Gastroesophageal sphincter (tissue), 4 donors: ENCODE measurements at regions not wholly inside any gene's neighbourhood (a gene's known extent, or its start where the extent isn't known, plus 50 kb on each side); places are given as distances from the start of the nearest gene placed in this dataset.

Experiments
- ATAC-seq: fragments of 150-250 bp; one replicate; pipeline ENCODE4 v1.9.1; 2016; ENCODE audit warnings: mild to moderate bottlenecking, moderate library complexity
- H3K27ac ChIP-seq, 4 donors: fragments of 200-600 bp; sonication (generic) in 3 of 4; 1 replicate in 3 of 4; 2 replicates in 1 of 4; pipeline ENCODE4 v1.5.1; 2016 to 2019
- H3K27me3 ChIP-seq: fragments of 200-600 bp; sonication (generic); one replicate; pipeline ENCODE4 v1.5.1; 2019
- H3K36me3 ChIP-seq, 2 donors: fragments of 200-600 bp; sonication (generic); one replicate each; pipeline ENCODE4 v1.5.1; 2019; ENCODE audit warnings: control low read depth in 1 of 2
- H3K4me1 ChIP-seq, 3 donors: fragments of 200-600 bp; sonication (generic); 1 replicate in 2 of 3; 2 replicates in 1 of 3; pipeline ENCODE4 v1.5.1; 2016 to 2019; ENCODE audit warnings: control low read depth in 2 of 3
- H3K4me3 ChIP-seq, 2 donors: fragments of 200-600 bp; sonication (generic); one replicate each; pipeline ENCODE4 v1.5.1; 2019; ENCODE audit warnings: mild to moderate bottlenecking in 1 of 2, moderate library complexity in 1 of 2
- H3K9me3 ChIP-seq, 3 donors: fragments of 200-600 bp; sonication (generic); one replicate each; pipeline ENCODE4 v1.5.1; 2017 to 2019; ENCODE audit warnings: control low read depth in 2 of 3
- CTCF ChIP-seq, 4 experiments: fragments of 200-600 bp in 2 of 4; fragments of 450-650 bp in 2 of 4; sonication (generic) in 1 of 4; IDR thresholded peaks; one replicate each; pipeline ENCODE4 v1.5.1; 2017 to 2019; ENCODE audit warnings: antibody characterized with exemption in 4 of 4, mild to moderate bottlenecking in 2 of 4, moderate library complexity in 2 of 4
- EP300 ChIP-seq: sonication (generic); formaldehyde crosslinking; IDR thresholded peaks from one replicate; pipeline ENCODE4 v1.6.1; 2017; ENCODE audit warnings: antibody characterized with exemption, mild to moderate bottlenecking
- POLR2A ChIP-seq, 2 donors: fragments of 450-650 bp; IDR thresholded peaks; one replicate each; pipeline ENCODE4 v1.6.1; 2017; ENCODE audit warnings: antibody characterized with exemption in 2 of 2, mild to moderate bottlenecking in 2 of 2, moderate library complexity in 1 of 2
- POLR2AphosphoS5 ChIP-seq: sonication (generic); formaldehyde crosslinking; IDR thresholded peaks from one replicate; pipeline ENCODE4 v1.6.1; 2017; ENCODE audit warnings: antibody characterized with exemption
- WGBS, 2 donors: methylation state at CpG; one replicate each; pipeline ENCODE4 v1.1.5; 2018; ENCODE audit warnings: low coverage in 1 of 2; 5-methylcytosine and 5-hydroxymethylcytosine counted together

GRCh38 chr4:124946696-124947095 is 234.2 kb upstream of the ANKRD50 start:
- no peaks in the 10 kb centered on the region for H3K36me3 ChIP-seq
- no peak overlapping the region for H3K4me3 ChIP-seq
- H3K27me3 ChIP-seq = no peaks in the 10 kb centered on the region
- H3K9me3 ChIP-seq = no peaks in the 10 kb centered on the region
- H3K27ac ChIP-seq = no peak overlapping the region
- TF ChIP-seq POLR2AphosphoS5 (no peak), POLR2A (IDR thresholded peaks at IDR 0.05) (no peak), CTCF (IDR thresholded peaks at IDR 0.05) (no peak), EP300 (no peak)
- WGBS, 2 donors = 45 to 49% methylated on average over 2 of the region's 2 CpGs
- ATAC-seq = no peak
- no peaks in the 10 kb centered on the region for H3K4me1 ChIP-seq

GRCh38 chr4:124945422-124945821 is 232.9 kb upstream of the ANKRD50 start:
- Histone ChIP-seq H3K27me3 (no peaks in the 10 kb centered on the region), H3K27ac (no peak overlapping the region), H3K9me3 (no peaks in the 10 kb centered on the region), H3K36me3 (no peaks in the 10 kb centered on the region), H3K4me1 (peaks cover 0 to 8% (median 3%) of the 10 kb centered on the region in 3 donors), H3K4me3 (no peak overlapping the region)
- no peak for ATAC-seq
- 75 to 100% methylated on average over 1 of the region's 1 CpG for WGBS, 2 donors
- TF ChIP-seq EP300 (no peak), POLR2A (IDR thresholded peaks at IDR 0.05) (no peak), POLR2AphosphoS5 (no peak), CTCF (IDR thresholded peaks at IDR 0.05) (no peak)

- Histone ChIP-seq H3K4me1 (peaks cover 0 to 19% (median 9%) of the 10 kb centered on the region in 3 donors), H3K9me3 (no peaks in the 10 kb centered on the region), H3K27me3 (no peaks in the 10 kb centered on the region), H3K4me3 (no peak overlapping the region), H3K36me3 (no peaks in the 10 kb centered on the region), H3K27ac (no peak overlapping the region)
- WGBS, 2 donors = 76 to 89% methylated on average over 7 of the region's 7 CpGs
- TF ChIP-seq POLR2AphosphoS5 (no peak), POLR2A (IDR thresholded peaks at IDR 0.05) (no peak), EP300 (no peak), CTCF (IDR thresholded peaks at IDR 0.05) (no peak)
- ATAC-seq = no peak
Observed at GRCh38 chr4:124943938-124944337, 231.4 kb upstream of the ANKRD50 start.

- Histone ChIP-seq H3K27me3 (no peaks in the 10 kb centered on the region), H3K4me3 (no peak overlapping the region), H3K27ac (no peak overlapping the region), H3K4me1 (peaks cover 0 to 19% (median 9%) of the 10 kb centered on the region in 3 donors), H3K9me3 (no peaks in the 10 kb centered on the region), H3K36me3 (no peaks in the 10 kb centered on the region)
- TF ChIP-seq CTCF (IDR thresholded peaks at IDR 0.05) (no peak), POLR2AphosphoS5 (no peak), EP300 (no peak), POLR2A (IDR thresholded peaks at IDR 0.05) (no peak)
- no peak for ATAC-seq
- WGBS, 2 donors = 94 to 100% methylated on average over 4 to 11 of the region's 11 CpGs
Observed at GRCh38 chr4:124943145-124943889, 230.8 kb upstream of the ANKRD50 start.

GRCh38 chr4:124941267-124941666 is 228.7 kb upstream of the ANKRD50 start:
- no peak overlapping the region for H3K4me3 ChIP-seq
- ATAC-seq = no peak
- H3K27me3 ChIP-seq = no peaks in the 10 kb centered on the region
- H3K27ac ChIP-seq = no peak overlapping the region
- H3K36me3 ChIP-seq = no peaks in the 10 kb centered on the region
- no peaks in the 10 kb centered on the region for H3K9me3 ChIP-seq
- no peak for TF ChIP-seq CTCF (IDR thresholded peaks at IDR 0.05)
- no peak for TF ChIP-seq EP300
- TF ChIP-seq POLR2AphosphoS5 = no peak
- no peak for TF ChIP-seq POLR2A (IDR thresholded peaks at IDR 0.05)
- WGBS, 2 donors = 67 to 73% methylated on average over 1 to 3 of the region's 3 CpGs
- H3K4me1 ChIP-seq = peaks cover 0 to 28% (median 13%) of the 10 kb centered on the region in 3 donors
